NCI-H446 (cell line): ENCODE measurements at regions not wholly inside any gene's neighbourhood (a gene's known extent, or its start where the extent isn't known, plus 50 kb on each side); places are given as distances from the start of the nearest gene placed in this dataset.
"Not testable (repeated sequence)": the region's sequence is repeated elsewhere in the genome, so short reads cannot be mapped to it uniquely, and the experiment has no call there.

Source experiments
- DNase-seq, 2 experiments: peaks; one replicate each; lab custom pipeline; 2025; lab: John Stamatoyannopoulos, UW

DNA sequence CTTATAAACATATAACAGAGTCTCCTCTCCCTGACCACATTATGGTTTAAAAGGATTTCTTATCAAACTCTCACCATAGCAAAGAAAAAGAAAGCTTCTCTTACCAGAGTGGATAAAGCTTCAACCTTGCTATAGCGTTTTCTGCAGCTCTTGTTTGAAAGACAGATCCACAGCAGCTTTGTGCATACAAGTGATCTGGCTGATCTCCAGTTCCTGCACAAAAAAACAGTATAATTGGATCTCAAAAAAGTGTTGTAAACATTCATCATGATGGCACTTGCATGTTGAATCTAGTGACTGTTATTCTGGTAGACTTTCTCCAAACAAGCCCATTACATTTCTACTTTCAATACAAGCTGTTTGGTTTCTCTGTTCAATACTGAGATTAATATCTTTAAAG lies 178.9 kb upstream of the MGAT4C start:
- peak; percentile 1 to 32 for DNase-seq

- no peak for DNase-seq
These were observed 173.6 kb upstream of the MGAT4C start for GRCh38 chr12:86429824-86430223.

DNA sequence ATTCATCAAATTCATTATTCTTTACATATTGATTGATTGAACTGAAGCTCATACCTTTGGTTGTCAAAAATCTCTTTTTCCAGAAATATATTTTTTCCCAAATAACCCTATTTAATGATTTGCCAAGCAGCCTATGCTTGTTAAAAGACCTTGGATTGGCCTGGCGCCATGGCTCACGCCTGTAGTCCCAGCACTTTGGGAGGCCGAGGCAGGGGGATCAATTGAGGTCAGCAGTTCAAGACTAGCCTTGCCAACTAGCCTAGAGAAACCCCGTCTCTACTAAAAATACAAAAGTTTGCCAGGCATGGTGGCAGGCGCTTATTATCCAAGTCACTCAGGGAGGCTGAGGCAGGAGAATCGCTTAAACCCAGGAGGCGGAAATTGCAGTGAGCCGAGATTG lies 165.1 kb upstream of the MGAT4C start:
- DNase-seq, result no peak

DNA sequence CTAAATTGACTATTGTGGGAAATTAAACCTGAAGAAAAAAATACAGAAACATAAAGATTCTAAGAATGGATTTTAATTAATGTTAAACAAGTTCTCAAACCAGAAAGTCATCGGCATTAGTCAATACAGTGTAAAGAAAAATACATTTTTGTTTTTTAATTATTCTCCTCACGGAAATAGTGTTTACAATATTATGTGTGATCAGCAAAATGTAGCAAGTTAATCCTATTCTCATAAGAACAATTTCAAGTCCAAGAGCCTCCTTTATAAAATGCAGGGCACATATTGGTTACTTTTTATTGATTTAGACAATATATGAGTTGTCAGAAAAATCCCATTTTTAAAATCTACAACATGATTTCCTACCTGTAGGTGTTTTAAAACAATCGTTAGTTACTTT lies 158.0 kb upstream of the MGAT4C start:
- no peak for DNase-seq

- DNase-seq, result no peak
These were observed 155.5 kb upstream of the MGAT4C start for GRCh38 chr12:86411710-86412109.

DNA sequence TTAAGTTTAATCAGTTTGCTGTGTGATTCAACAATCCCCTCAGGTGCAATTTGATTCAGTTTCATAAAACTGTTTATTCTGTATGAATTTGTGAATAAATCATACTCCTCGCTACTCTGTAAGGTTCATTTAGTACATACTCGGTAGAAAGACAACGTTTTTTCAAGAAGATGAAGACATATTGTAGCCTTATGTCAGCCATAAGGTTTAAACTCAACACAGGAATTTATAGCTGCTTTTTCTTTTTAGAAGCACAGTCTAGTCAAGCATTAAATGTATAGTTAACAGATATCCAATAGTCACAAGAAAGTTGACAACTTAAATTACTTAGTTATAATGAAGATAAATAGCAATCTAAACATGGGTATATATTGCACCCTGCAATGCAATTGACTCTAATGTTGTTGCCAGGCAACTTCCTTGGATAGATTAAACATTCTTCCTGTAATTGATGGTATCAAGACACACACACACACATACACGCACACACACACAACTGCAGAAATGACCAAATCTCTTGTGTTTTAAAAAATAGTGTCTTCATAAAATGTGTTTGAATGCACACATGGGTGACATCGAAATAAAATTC lies 151.5 kb upstream of the MGAT4C start:
- no peak for DNase-seq

- no peak for DNase-seq
These were observed 133.8 kb upstream of the MGAT4C start for GRCh38 chr12:86389949-86390348.

- DNase-seq, result no peak
These were observed 131.5 kb upstream of the MGAT4C start for GRCh38 chr12:86387591-86388145.

DNA sequence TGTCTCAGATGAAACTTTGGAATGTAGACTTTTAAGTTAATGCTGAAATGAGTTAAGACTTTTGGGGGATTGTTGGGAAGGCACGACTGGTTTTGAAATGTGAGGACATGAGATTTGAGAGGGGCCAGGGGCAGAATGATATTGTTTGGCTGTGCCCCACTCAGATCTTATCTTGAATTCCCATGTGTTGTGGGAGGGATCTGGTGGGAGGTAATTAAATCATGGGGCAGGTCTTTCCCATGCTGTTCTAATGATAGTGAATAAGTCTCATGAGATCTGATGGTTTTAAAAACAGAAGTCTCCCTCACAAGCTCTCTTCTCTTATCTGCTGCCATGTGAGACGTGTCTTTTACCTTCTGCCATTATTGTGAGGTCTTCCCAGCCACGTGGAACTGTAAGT lies 127.6 kb upstream of the MGAT4C start:
- not testable (repeated sequence) for DNase-seq

DNA sequence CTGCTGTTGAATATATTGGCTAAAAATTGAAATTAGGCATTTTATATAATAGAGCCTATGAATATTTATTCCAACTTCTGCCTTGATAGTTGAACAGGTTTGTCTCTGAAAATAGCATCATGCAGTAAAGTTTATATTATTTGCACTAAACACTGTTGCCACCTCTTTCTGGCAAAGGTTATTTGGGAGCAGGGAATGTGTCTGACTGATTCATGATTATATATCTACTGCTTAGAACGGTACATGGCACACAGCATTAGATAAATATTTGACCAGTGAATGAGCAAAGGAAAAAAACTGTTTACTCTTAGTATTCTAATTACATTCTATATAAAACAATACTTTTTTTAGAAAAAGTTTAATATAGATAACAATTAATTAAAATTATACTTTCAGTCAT lies 123.1 kb upstream of the MGAT4C start:
- DNase-seq, result no peak

GRCh38 chr12:86376052-86376451 lies 119.9 kb upstream of the MGAT4C start:
- peak in 1 of 2 experiments; percentile 14 for DNase-seq

- DNase-seq, result no peak
These were observed 117.6 kb upstream of the MGAT4C start for GRCh38 chr12:86373813-86374212.

GRCh38 chr12:86367137-86367536 lies 110.9 kb upstream of the MGAT4C start:
- no peak for DNase-seq

DNA sequence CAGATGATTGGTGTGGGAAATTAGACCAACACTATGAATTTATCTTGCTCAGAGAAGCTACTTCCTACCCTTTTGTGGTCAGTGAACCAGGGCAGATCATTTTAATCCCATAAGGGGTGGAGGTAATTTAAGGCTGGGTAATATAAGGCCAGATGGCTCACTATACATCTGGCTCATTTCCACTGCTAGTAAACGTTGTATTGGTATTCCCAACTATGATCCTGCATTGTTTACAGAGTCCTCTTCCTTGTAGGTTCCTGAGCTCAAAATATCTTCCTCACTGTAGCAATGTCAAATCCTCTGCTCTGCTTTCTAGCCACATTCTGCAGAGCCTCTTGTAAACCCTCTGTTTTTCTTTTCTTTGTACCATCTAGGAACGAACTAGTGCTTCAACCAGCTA lies 93.0 kb upstream of the MGAT4C start:
- peak; percentile 11 to 66 for DNase-seq

DNA sequence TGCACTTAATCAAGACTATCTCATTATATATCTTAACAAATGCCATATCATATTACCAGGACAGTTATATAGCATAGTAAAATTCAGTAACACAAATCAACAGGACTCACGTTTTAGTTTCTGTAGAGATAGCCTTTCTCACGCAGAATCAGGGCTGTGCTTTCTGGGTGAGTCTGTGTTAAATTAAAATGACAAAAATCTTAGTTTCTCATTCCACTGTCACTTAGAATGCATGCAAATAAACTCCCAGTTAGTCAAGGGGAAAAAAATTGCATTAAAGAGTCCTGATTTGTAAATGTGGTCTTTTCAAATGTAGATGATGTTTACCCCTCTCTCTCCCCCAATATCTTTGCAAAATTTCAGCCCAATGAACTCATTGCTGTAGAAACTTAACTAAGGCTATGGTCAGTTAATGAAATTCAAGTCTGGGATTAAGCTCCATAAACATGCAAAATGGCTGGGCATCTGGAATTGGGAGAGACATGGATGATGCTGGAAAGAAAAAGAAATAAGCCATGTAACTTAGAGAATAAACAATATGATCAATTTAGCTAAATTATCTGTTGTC lies 77.8 kb upstream of the MGAT4C start:
- DNase-seq, result no peak

- DNase-seq, result no peak
These were observed 75.3 kb upstream of the MGAT4C start for GRCh38 chr12:86331457-86331856.

DNA sequence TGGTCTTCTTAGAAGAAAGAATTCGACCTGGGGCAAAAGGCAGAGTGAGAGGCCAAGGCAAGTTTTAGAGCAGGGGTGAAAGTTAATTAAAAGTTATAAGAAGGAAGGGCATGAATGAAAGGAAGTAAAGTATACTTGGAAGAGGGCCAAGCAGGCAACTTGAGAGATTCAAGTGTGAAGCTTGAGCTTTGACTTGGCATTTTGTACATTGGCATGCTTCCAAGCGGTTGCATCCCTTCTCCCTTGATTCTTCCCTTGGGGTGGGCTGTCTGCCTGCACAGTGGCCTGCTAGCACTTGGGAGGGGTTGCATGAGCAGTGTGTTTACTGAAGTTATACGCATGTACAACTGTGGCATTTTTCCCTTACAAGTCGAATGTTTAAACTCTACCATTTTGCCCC lies 74.8 kb upstream of the MGAT4C start:
- DNase-seq, result peak in 1 of 2 experiments; percentile 53

- DNase-seq, result no peak
These were observed 56.0 kb upstream of the MGAT4C start for GRCh38 chr12:86312232-86312631.
